ENCODE measurements at regions not wholly inside any gene's neighbourhood (a gene's known extent, or its start where the extent isn't known, plus 50 kb on each side); places are given as distances from the start of the nearest gene placed in this dataset.

GRCh38 chr11:114925591-114925990 lies 247.3 kb downstream of the NXPE2 start:
- TF ChIP-seq CTCF (IDR thresholded peaks at IDR 0.05; ENCODE audit: low read depth, low read length, poor library complexity, severe bottlenecking) (no peak), EZH2phosphoT487 (IDR thresholded peaks at IDR 0.05; ENCODE audit: borderline replicate concordance, low read length) (no peak)
